ENCODE measurements at regions not wholly inside any gene's neighbourhood (a gene's known extent, or its start where the extent isn't known, plus 50 kb on each side); places are given as distances from the start of the nearest gene placed in this dataset.

GRCh38 chr5:73238873-73239272 is 65.9 kb downstream of the TMEM174 start:
- Mint-ChIP-seq H3K36me3 (ENCODE audit: insufficient read depth, unreplicated experiment) (no peaks in the 10 kb centered on the region), H3K4me3 (ENCODE audit: unreplicated experiment) (no peak overlapping the region), H3K27ac (ENCODE audit: low read depth, unreplicated experiment) (no peak overlapping the region), H3K4me1 (ENCODE audit: insufficient read depth, unreplicated experiment) (peaks cover 19% of the 10 kb centered on the region), H3K27me3 (ENCODE audit: insufficient read depth, unreplicated experiment) (no peaks in the 10 kb centered on the region), H3K9me3 (ENCODE audit: unreplicated experiment) (no peaks in the 10 kb centered on the region)
- ChIA-PET POLR2A (interaction anchor here (0.8 kb wide), 1 partner anchor 15 kb away, joined by 3 read pairs; no protein-coding TSS in a partner anchor), CTCF (no interaction called here)
- no peak for DNase-seq (ENCODE audit: unreplicated experiment)
- intact Hi-C loops (cut with micrococcal nuclease) = no loop called here
- BruUV-seq (replicated peaks) = no TSS peak
- no peak for TF ChIP-seq CTCF (IDR thresholded peaks at IDR 0.05; ENCODE audit: unreplicated experiment)

GRCh38 chr5:73236541-73237128 is 63.6 kb downstream of the TMEM174 start:
- POLR2A ChIA-PET = interaction anchor here (0.7 to 1.5 kb wide), 3 partner anchors 42 to 328 kb away, joined by 3 to 4 read pairs (median 4); no protein-coding TSS in a partner anchor
- H3K27me3 Mint-ChIP-seq (ENCODE audit: insufficient read depth, unreplicated experiment) = no peaks in the 10 kb centered on the region
- H3K4me1 Mint-ChIP-seq (ENCODE audit: insufficient read depth, unreplicated experiment) = peaks cover 19% of the 10 kb centered on the region
- CTCF ChIA-PET = interaction anchor here (0.6 to 4.4 kb wide), 4 partner anchors 20 to 1432 kb away, joined by 3 to 30 read pairs (median 4); no protein-coding TSS in a partner anchor
- no TSS peak for BruUV-seq (replicated peaks)
- H3K36me3 Mint-ChIP-seq (ENCODE audit: insufficient read depth, unreplicated experiment) = no peaks in the 10 kb centered on the region
- no peaks in the 10 kb centered on the region for H3K9me3 Mint-ChIP-seq (ENCODE audit: unreplicated experiment)
- H3K4me3 Mint-ChIP-seq (ENCODE audit: unreplicated experiment) = no peak overlapping the region
- intact Hi-C loops (cut with micrococcal nuclease) = no loop called here
- peak overlapping the region; percentile 83 for H3K27ac Mint-ChIP-seq (ENCODE audit: low read depth, unreplicated experiment)
- TF ChIP-seq CTCF (IDR thresholded peaks at IDR 0.05; ENCODE audit: unreplicated experiment) = no peak
- peak; percentile 75 for DNase-seq (ENCODE audit: unreplicated experiment)

- H3K9me3 Mint-ChIP-seq (ENCODE audit: unreplicated experiment) = no peaks in the 10 kb centered on the region
- no peak for DNase-seq (ENCODE audit: unreplicated experiment)
- H3K36me3 Mint-ChIP-seq (ENCODE audit: insufficient read depth, unreplicated experiment) = no peaks in the 10 kb centered on the region
- CTCF ChIA-PET = interaction anchor here (4.4 kb wide), 1 partner anchor 17 kb away, joined by 30 read pairs; no protein-coding TSS in a partner anchor
- POLR2A ChIA-PET = no interaction called here
- no peak overlapping the region for H3K4me3 Mint-ChIP-seq (ENCODE audit: unreplicated experiment)
- H3K27me3 Mint-ChIP-seq (ENCODE audit: insufficient read depth, unreplicated experiment) = no peaks in the 10 kb centered on the region
- peaks cover 19% of the 10 kb centered on the region for H3K4me1 Mint-ChIP-seq (ENCODE audit: insufficient read depth, unreplicated experiment)
- intact Hi-C loops (cut with micrococcal nuclease) = no loop called here
- H3K27ac Mint-ChIP-seq (ENCODE audit: low read depth, unreplicated experiment) = no peak overlapping the region
- TF ChIP-seq CTCF (IDR thresholded peaks at IDR 0.05; ENCODE audit: unreplicated experiment) = no peak
- no TSS peak for BruUV-seq (replicated peaks)
Observed at GRCh38 chr5:73234204-73234555, 61.2 kb downstream of the TMEM174 start.

GRCh38 chr5:73233461-73234203 is 60.6 kb downstream of the TMEM174 start:
- intact Hi-C loops (cut with micrococcal nuclease) = no loop called here
- peaks cover 19% of the 10 kb centered on the region for H3K4me1 Mint-ChIP-seq (ENCODE audit: insufficient read depth, unreplicated experiment)
- POLR2A ChIA-PET = no interaction called here
- no peaks in the 10 kb centered on the region for H3K27me3 Mint-ChIP-seq (ENCODE audit: insufficient read depth, unreplicated experiment)
- CTCF ChIA-PET = interaction anchor here (0.7 to 4.4 kb wide), 2 partner anchors 17 to 563 kb away, joined by 3 to 30 read pairs; no protein-coding TSS in a partner anchor
- DNase-seq (ENCODE audit: unreplicated experiment) = no peak
- BruUV-seq (replicated peaks) = no TSS peak
- H3K9me3 Mint-ChIP-seq (ENCODE audit: unreplicated experiment) = no peaks in the 10 kb centered on the region
- H3K27ac Mint-ChIP-seq (ENCODE audit: low read depth, unreplicated experiment) = no peak overlapping the region
- no peak for TF ChIP-seq CTCF (IDR thresholded peaks at IDR 0.05; ENCODE audit: unreplicated experiment)
- H3K4me3 Mint-ChIP-seq (ENCODE audit: unreplicated experiment) = no peak overlapping the region
- H3K36me3 Mint-ChIP-seq (ENCODE audit: insufficient read depth, unreplicated experiment) = no peaks in the 10 kb centered on the region
